Activated T-cell treated with anti-CD3 and anti-CD28 coated beads for 4 hours (primary cell): ENCODE measurements at regions not wholly inside any gene's neighbourhood (a gene's known extent, or its start where the extent isn't known, plus 50 kb on each side); places are given as distances from the start of the nearest gene placed in this dataset.

Experiments
- DNase-seq: peaks from one replicate; pipeline ENCODE4 v3.0.0-alpha.2; 2020

GRCh38 chr3:18825665-18826064 lies 322.6 kb upstream of the KCNH8 start:
- DNase-seq: no peak

DNA sequence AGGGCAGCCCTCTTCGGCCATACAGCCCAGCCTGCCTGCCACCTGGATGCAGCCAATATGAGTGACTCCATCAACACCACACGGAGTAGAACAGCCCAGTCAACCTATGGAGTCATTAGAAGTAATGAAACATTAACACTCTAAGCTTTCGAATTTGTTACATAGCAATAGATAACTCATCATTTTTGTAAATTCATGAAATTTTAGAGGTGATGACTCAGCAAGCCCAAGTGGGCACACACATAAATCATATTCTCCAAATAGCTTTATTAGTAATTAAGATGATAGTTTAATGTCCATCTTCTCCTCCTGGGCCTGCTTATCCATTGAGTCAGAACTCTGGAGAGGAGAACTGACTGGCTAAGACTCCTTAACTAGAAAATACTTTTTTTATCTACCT lies 335.0 kb upstream of the KCNH8 start:
- no peak for DNase-seq

GRCh38 chr3:18812316-18812715 lies 336.0 kb upstream of the KCNH8 start:
- DNase-seq: no peak

- no peak for DNase-seq
Observed at GRCh38 chr3:18810306-18810661, 338.0 kb upstream of the KCNH8 start.

- no peak for DNase-seq
Observed at GRCh38 chr3:18809640-18810305, 338.5 kb upstream of the KCNH8 start.

GRCh38 chr3:18808429-18808828 lies 339.9 kb upstream of the KCNH8 start:
- no peak for DNase-seq

- DNase-seq: no peak
Observed at GRCh38 chr3:18807593-18807992, 340.7 kb upstream of the KCNH8 start.

DNA sequence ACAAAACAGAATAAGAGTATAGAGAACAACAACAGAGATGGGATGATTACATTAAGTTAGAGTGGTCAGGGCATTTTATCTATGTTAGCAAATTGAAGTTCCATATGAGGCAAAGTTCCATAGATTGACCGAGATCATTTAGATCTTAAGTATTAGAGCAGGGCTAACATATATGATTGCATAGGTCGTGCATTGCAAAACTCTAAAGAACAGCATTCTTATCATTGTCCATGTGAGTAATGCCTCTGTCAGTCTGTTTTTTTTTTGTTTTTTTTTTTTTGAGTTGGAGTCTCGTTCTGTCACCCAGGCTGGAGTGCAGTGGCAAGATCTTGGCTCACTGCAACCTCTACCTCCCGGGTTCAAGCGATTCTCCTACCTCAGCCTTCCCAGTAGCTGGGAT lies 341.7 kb upstream of the KCNH8 start:
- no peak for DNase-seq

GRCh38 chr3:18797378-18797777 lies 350.9 kb upstream of the KCNH8 start:
- no peak for DNase-seq

- DNase-seq: no peak
Observed at GRCh38 chr3:18795078-18795477, 353.2 kb upstream of the KCNH8 start.

DNA sequence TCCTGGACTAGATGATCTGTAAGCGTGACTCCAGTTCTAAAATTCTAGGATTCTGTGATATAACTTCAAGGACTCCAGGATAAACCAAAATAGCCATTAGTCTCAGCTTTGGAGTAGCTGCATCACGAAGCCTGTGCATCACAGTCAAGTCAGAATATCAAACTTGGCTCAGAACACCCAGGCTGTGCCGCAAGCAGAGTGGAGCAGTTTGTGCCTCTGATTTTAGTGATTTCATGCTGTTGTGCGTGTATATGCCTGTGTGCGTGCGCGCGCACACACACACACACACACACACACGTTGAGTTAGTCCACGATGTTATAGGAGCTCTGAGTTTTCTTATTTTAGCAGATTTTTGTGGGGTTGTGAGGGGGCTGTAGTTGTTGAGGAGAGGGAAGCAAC lies 356.6 kb upstream of the KCNH8 start:
- no peak for DNase-seq

GRCh38 chr3:18791182-18791581 lies 357.1 kb upstream of the KCNH8 start:
- DNase-seq: no peak

- no peak for DNase-seq
Observed at GRCh38 chr3:18790384-18790783, 357.9 kb upstream of the KCNH8 start.

DNA sequence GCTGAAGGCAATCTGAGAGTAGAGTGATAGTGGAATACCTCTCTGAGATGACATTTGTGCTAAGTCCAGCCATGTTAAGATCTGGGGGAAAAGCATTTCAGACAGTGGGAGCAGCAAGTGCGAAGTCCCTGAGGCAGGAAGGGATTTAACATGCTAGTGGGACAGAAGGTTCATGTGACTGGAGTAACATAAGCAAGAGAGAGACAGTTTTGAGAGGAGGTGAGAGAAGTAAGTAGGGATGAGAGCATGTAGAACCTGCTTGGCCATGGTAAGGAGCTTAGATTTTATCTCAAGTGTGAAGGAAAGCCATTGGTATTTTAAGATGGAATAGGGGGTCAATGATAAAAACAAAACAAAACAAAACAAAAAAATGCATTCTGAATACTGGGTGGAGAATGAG lies 358.6 kb upstream of the KCNH8 start:
- no peak for DNase-seq

DNA sequence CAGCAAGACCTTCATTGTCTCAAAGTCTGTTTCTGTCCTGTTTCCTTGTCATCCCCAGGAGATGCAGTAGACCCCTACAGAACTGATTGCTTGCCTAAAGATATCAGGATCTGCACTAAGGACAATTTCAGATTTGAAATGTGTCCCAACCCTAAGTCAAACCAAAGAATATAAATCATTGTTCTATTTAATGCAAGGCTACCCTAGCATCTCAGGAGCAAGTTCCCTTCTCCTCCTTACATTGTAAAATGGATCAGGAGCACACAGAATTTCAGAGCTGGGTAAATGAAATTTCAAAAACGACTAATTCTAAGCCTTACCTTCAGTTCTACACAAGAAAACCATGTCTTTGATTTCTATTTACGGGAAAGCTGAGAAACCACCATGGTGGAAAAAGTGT lies 360.9 kb upstream of the KCNH8 start:
- DNase-seq: no peak

DNA sequence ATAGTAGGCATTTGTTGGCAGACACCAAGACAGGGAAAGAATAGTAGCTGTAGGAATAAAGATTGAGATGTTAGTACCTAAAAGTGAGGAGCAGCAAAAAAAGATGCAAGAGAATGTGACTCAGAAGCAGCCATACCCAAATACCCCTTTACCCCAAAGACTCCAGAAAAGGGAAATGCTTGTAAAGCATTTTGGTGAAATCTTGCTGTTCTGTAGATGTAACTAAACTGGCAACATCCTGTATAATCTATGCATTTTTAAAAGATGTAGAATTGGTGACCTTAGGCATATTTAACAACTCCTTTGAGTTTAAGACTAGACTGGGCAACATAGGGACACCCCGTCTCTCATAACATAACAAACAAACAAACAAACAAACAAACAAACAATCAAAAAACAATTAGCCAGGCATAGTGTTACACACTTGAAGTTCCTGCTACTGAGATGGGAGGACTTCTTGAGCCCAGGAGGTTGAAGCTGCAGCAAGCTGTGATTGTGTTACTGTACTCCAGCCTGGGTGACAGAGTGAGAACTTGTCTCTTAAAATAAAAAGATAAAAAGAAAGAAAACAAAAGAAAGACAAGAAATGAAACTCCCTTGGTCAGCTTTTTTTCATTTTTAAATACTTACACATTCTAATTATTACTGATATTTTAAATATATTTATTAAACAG lies 361.5 kb upstream of the KCNH8 start:
- DNase-seq: no peak

DNA sequence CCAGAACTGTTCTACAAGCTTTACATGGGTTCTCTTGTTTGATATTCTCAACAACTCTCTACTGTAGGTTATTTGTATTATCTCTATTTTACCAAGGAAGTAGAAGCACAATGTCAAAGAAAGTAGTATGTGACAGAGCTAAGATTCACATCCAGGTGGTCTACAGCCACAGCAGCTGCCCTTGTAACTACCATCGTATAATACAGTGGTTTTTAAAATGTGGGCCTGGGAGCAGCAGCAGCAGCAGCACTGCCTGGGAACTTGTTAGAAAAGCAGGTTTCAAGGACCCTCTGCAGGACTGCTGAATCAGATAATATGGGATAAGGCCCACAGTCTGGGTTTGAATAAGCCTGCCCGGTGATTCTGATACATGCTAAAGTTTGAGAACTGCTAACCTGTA lies 357.1 kb upstream of the SATB1 start:
- DNase-seq: no peak

- DNase-seq: no peak
Observed at GRCh38 chr3:18780959-18781358, 355.8 kb upstream of the SATB1 start.

DNA sequence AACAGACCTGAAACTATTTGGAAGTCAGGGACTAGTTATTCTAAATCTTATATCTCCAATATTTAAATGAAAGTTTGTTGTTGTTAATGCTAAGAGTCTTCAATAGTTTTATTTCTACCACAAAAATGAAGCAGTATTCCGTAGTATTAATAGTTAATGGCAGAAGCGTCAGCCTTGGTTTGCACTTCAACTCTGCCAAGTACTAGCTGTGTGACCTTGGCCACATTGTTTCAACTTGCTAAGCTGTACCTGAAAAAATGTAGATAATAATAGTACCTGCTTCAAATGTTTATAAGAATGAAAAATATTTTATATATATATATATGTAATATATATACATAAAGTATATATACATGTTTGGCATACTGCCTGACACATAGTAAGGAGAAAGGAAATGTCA lies 354.6 kb upstream of the SATB1 start:
- DNase-seq: no peak

DNA sequence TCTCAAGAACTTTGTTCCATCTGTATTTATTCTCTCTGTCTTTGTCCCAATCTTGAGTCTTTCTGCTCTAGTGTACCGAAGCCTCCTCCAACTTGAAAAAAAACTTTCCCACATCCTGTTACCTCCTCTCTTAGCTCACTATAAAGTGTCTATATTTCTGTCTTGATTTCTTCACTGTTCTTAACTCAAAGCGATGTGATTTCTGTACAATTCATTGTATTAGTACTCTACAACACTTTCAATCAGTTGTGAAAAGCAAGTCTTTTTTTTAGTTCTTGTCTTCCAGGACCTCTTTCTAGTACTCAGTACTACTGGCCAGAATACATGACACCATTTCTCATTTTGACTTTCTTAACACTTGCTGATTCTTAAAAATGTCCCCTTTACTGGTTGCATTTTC lies 353.5 kb upstream of the SATB1 start:
- no peak for DNase-seq

GRCh38 chr3:18778094-18778493 lies 353.0 kb upstream of the SATB1 start:
- DNase-seq: no peak

DNA sequence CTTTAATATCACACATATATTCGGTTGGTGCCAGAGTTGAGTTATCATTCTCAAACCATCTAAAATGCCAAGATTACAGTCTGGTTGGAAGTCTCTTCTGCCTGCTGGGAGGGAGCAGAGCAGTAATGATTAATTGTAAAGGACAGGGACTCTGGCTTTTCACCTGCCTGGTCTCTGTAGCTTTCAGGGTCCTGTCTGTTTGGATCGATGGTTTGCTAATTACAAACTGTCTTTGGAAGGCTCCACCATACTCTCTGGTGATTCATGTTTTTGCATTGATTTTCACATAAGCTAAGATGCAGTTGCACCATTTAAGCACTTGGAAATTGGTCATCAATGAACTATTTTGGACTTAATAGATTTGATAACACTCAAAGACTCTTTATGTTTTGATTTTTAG lies 350.4 kb upstream of the SATB1 start:
- DNase-seq: no peak

DNA sequence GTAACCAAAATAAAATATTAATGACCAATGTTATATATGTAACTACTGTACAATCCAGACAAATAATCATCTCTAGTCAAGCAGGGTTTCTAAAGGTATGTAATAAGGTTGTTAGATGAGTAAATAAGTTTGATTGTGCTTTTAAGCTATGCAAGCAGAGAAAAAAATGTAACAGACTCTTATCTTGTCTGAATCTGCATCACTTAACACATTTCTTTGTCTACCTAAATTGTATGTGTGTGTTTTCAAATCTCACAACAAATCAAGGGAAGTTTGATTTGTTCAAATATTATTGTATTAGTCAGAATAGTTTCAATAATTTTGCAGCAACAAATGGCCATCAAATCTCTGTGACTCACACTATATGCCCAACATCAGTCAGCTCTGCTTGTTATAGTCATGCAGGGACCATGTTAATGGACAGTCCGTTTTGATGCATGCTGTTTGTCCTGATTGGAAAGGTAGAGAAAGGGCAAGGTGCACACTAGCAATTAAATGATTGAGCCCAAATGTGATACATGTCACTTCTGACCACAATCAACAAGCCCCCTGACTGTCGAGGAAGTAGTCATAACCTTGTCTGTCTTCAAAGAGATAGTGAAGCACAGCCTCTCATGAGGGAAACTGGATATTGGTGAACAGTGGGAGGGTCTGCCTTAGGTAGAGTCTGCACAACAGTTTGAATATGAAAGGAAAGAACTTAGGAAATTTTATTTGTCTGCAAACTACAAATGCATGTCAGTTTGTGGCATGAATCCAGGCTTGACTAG lies 349.4 kb upstream of the SATB1 start:
- no peak for DNase-seq

DNA sequence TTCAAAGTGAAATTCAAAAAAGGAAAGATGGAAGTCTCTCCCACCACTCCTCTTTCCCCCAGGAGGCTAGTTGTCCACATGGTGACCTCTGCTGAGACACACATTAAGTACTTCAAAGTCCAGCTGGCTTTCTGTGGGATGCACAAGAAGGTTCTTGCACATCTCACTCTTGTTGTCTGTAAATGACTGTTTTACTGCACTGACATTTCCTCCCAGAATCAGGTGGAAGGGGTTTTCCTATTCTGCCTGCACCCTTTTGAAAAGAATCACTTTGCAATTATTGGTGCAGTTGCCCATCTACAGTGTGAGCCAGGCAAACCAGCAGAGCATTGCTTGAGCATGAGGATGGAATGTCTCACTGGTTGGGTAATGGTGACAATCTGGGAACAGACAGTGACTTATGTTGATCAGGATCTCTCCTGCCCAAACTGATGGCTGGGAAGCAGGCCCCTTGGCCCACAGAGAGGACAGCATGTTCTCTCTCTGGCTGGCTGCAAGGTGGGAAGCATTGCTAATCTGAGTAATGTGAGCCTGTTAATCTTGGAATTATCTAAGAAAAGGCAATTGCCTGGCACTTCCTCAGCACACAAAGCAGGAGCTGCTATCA lies 347.7 kb upstream of the SATB1 start:
- DNase-seq: no peak
